HG03196 (cell line): ENCODE measurements at regions not wholly inside any gene's neighbourhood (a gene's known extent, or its start where the extent isn't known, plus 50 kb on each side); places are given as distances from the start of the nearest gene placed in this dataset.
A peak's percentile ranks its signal among the peaks of the same experiment; 100 is the strongest.

Experiments
- ATAC-seq: cut with Tn5 transposase; IDR thresholded peaks from one replicate; pipeline ENCODE4 v1.9.1; 2021; ENCODE audit not compliant: unreplicated experiment

DNA sequence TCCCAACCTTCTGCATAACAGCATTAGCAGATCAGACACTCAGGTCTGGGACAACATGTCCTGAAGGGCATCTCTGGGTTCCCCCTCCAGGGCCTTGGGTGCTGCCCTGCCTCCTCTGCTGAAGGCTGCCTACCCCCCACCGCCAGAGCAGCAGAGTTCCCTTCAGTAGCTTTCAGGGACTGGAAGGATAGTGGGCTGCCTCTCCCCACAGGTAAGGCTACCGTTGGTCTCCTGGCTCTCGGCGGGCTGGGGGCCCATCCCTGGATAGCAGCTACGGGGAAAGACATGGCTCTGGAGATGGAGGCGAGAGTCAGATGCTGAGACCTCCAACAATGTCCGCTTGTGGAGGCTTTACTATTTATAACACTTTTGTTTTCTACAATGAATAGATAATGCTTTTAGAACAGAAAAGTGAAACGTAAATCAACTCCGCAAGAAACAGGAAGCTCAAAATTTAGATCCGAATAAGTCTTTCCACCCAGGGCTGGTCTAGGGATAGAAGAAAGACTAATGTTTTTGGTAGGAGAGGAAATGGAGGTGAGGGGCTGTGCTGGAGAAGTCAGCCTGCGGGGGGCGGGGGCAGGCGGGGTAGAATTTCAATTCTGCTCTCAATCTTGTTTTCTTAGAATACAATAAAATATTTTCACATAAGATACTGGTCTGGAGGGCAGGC, 58.4 kb downstream of the ARL4C start:
- ATAC-seq: no peak

DNA sequence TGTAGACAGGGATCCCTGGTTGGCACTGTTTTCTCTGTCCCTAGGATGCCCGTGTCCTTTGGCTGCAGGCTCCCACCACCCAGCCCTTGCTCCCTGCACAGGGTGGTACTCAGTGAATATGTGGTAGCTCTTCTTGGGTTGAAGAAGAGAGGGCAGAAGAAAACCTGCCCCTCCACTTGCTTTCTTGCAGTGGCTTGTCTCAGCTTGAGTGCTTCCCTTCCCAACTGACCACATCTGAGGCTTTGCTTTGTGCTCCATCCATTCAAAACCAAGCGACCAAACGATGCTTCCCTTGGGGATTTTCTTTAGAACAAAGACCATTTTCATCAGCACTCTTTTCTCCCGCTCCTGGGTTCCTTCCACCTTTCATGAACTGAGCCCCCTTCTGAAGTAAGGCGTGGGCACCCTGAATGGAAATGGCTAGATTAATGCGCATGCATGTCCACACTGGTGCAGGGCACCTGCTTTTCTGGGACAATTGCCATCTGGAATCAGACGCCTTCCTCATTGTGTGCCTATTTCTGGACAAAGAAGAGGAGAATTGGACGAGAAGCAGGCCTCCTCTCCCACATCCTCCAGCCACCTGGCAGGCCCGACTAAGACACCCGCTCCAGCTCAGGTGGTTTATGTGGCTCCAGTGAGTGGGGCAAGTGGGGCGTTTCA, 59.1 kb downstream of the ARL4C start:
- ATAC-seq: no peak

DNA sequence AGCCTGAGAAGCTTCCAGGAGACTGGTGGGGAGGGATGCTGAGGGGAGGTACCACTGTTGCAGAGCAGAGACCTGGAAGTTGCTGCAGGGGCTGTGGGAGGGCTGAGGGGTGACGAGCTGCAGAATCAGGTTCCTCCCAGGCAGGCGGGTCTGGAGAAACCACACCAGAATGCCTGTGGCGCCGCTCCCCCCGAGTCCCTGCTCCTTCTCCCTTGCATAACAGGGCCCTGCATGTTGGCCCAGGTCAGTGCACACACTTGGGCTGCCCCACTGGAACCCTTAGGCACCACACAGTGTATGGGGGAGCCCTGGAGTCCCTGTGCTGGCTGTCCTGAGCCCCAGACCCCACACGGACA, 60.4 kb downstream of the ARL4C start:
- no peak for ATAC-seq

DNA sequence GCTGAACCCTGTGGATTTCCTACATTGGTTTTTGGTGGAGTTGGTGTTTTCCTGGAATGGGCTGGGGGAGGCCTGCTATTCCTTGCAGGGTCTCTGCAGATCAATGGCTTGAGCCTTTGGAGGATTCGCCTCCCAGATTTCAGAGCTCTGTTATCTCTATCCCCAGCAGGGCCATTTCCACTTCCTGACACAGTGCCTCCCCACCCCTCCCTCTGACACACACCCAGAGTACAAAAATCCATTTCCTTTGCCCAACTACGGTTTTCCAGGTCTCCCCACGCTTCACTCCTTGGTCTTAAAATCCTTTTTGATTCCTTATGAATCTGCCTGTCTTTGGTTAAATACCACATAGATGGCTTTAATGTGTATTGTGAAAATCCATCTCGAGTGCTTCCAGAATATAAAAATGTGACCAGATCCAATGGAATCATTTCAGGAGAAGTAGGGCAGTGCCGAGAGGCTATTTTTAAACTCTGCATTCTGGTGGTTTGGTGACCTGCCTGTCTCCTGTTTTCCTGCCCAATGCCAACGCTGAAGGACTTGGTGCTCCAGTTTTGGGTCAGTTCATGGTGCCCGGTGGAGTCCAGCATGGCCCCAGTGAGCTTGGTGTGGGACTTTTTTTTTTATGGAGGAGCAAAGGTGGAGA, 60.9 kb downstream of the ARL4C start:
- ATAC-seq: no peak

DNA sequence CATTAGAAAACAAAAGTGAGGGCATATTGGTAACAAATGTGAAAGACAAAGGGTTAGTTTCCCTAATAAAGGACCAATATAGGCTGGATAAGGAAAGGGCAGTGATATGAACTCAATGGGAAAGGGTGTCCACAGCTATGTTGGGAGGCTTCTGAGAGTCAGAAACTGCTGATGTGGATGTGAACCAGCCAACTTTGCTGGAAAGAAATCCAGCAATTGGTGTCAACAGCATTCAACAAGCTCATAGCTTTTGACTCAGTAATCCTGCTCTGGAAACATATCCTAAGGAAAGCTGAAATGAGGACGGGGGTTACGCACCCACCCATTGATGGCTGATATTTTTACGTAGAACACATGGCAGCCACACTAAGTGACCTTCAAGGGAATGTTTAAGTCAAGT, 63.7 kb downstream of the ARL4C start:
- ATAC-seq: no peak

DNA sequence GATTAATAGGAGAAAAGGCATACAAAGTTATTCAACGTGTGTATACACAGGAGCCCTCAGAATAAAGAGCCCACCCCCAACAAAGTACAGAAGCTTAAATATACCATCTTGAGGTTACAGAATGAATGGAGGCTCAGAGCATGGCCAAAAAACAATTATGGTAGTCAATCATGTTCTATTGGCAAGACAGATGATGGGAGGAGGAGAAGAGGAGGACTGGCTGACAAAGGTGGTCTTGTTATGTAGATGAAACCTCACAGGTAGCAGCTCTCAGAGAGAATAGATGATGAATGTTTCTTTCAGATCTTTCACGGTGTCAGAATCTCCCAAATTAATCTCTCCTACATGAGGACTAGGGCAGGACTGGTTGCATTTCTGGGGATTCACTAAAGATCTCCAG, 66.0 kb downstream of the ARL4C start:
- no peak for ATAC-seq

DNA sequence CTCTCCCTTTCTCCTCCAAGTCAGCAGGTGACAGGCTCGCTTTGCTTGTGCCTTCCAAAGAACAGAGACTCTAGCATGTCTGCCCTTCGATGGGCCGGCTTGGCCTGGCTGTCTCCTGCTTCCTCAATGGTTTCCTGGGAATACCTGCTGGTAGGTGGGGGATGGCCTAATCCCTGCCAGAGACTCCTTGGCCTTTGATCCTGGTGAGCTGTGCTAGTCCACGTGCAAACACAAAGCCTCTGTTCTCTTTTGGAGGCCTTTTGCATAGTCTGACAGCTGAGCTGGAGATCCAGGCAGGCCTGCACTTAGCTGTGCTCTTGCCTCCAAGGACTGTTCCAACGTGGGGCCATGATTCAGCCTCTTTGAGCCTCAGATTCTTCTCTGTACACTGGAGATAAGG, 67.6 kb downstream of the ARL4C start:
- ATAC-seq: no peak

DNA sequence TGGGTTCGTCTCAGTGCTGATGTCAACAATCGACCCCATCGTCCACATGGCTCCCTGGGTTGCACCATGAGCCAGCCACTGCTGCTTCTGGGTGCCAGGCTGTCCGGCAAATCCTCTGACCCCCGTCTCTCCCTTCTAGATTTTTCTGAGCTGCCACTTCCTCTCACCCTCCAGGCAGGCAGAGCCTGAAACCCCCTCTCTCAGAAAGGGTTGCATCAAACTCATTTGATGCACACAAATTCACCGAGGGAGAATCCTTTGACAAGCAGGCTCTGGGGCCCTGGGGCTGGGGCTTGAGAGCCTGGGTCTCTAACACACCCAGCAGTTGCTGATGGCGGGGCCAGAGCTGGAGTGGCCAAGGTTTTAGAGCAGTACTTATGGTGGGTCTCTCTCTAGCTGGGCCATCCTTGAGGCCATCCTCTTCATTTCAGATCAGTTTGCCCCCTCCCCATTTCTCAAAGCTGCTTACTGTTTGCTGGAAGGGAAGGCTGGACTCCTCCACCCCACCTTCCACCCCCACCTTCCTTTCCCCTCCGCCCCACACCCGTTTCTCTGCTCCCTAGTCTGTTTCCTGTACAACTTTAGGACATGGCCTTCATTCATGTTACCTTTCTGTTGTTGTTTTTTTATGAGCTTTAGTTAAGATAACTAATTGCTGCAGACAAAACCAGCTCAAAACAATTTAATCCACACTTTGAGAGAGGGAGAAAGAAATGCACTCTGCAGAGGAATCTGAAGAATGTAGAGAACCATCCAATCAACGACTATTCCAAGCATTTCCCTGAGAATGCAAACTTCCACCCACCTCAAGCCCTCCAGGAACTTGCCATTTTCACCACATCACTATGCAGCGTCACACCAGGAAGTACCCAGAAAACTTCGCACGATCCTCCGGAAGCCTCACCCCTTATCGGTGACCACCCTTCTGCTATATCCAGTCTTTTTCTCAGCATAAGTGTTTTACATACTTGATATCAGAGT, 69.5 kb downstream of the ARL4C start:
- ATAC-seq: no peak

DNA sequence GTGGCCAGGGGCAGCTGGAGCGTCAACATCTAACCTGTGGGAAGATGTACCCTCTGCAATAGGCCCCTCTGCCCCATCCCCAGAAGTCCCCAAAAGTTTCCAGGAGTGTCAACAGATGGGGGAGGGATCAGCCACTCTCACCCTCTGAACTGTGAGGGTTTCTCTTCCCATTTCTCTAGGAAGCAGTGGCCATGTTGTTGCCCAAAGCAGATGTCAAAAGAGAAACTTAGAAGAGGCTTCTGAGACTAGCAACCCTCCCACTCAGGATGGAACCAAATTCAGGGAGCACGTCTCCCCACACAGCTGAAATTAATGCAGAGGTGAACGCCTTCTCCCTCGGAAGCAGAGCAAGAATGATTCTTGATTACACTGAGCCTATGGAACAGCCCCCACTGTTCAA, 70.3 kb downstream of the ARL4C start:
- peak; percentile 21 for ATAC-seq

DNA sequence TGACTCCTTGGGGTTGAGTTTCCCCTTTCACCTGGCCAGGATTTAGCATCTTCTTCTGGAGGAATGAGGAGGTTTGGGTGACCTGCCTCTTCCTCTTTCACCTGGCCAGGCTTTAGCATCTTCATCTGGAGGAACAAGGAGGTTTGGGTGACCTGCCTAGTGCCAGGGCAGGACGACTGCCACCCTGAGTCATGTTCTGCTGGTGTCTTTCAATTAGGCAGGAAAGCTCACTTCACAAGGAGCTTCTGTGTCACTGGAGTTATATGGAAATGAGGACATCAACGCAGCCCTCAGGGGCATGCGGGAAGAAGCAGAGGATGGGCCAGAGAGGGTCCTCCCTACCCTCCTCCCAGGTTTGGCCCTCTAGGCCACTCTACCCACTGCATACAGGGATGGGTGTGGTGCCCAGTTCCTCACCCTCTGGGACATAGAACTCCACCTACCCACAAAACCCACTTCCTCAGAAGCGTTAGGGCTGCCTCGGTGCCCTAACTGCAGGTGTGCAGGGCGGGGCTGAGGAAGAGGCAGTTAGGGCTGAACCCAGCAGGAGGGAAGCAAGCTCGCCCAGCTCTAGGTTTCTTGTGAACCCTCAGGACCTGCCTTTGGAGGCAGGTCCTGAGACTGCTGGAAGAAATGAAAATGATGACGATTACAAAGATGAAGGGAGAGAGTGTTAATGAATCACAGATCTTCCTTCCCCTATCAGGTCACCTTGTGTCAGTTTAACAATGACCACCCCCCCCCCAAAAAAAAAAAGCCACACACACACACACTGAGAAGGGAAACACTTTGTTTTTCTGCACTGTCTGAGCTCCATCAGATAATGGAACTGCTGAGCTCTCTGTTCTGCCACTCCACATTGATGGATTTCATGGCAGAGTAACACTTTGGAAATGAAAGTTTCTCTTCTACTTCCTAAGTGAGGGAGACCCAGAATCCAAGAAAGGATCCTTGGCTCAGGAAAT, 71.0 kb downstream of the ARL4C start:
- ATAC-seq: peak; percentile 88

DNA sequence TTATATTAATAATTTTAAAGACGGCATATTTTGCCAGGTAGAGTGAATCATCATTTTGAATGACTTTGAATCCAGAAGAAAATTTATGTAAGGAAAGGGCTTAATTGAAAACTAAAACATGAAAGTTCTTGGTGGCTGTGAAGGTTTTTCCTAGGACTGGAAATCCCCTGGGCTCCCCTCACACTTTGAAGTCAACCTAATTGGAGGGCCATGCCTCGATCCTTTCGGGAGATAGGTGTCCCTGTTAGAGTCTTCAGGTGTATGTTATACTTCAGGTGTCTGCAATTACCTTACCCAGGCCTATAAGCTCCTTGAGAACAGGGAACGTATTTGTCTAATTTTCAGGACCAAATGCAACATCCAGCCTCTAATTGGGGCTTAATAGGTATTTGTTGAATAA, 73.0 kb downstream of the ARL4C start:
- no peak for ATAC-seq

DNA sequence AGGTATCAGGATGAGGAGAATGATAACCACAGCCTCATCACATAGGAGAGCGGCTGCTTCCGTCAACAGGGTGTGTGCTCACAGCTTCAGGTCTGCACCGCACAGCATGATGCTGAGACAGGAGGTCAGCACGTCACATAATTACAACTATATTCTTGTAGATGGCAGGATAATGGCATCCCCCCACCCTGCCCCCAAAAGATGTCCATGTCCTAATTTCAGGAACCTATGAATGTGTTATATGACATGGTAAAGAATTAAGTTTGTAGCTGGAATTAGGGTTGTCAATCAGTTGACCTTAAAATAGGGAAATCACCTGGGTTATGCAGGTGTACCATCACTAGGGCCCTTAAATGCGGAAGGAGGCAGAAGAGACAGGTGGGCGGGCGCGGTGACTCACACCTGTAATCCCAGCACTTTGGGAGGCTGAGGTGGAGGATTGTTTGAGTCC, 73.9 kb downstream of the ARL4C start:
- no peak for ATAC-seq

DNA sequence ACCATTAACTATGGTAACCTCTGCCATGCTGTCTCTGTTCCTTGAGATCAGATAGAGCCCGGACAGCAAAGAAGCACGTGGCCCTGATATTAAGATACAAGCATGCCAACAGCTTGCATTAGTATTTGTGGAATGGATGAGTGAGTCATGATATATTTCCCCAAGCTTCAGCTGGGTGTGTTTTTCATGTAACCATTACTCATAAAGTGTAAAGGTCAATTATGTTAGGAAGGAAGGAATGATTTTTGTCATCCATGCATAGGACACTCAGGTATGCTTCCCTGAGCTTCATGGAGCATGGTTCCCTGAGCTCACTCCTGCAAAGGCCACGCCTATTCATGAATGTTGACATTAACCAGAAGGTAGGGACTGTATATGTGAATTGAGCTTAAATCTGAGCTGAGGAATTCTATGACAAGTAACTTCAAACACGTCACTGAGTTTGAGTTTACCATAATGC, 74.6 kb downstream of the ARL4C start:
- no peak for ATAC-seq

DNA sequence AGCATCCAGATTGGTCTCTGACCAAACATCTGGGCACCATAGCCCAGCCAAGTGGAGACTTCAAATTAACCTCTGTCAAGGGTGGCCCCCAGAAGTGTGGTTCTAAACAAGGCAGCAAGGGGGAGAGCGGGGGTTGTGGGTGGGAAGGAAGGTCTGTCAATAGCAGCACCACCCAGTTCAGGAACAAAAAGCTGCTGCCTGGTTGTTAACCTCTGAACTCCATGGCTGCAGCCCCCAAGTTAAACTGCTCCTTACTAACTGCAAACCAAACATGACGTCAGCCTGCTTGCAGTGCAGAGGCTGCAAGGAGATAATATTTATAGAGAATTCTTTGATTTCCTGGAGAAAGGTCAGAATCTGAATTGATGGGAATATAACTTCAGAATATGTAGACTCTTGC, 76.5 kb downstream of the ARL4C start:
- no peak for ATAC-seq

DNA sequence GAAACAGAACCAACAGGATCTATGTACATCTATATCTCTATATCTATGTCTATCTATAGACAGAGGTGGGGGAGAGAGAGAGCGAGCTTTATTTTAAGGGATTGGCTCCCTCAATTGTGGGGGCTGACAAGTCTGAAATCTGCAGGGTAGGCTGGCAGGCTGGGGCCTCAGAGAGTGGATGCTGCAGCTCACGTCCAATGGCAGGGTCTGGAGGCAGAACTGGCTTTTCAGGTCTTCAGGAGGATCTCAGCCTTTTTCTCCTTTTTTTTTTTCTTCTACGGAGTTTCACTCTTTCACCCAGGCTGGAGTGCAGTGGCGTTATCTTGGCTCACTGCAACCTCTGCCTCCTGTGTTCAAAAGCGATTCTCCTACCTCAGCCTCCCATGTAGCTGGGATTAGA, 77.2 kb downstream of the ARL4C start:
- ATAC-seq: no peak

DNA sequence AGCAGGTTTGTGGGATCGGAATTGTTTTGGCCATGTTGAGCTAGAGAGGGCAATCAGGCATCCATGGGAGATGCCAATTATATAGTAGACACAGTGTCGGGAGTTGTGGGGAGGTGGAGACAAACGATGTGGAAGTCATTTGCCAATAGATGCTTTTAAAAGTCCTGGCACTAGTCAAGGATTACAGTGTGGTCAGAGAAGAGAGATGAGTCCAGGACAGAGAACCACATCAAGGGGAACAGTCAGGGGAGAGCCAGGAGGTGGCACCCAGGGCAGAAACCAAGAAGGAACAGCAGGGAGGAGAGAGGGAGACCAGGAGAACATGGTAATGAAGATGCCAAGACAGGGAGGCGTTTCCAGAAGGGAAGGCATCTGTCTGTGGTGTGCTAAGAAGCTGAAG, 81.2 kb downstream of the ARL4C start:
- ATAC-seq: no peak

DNA sequence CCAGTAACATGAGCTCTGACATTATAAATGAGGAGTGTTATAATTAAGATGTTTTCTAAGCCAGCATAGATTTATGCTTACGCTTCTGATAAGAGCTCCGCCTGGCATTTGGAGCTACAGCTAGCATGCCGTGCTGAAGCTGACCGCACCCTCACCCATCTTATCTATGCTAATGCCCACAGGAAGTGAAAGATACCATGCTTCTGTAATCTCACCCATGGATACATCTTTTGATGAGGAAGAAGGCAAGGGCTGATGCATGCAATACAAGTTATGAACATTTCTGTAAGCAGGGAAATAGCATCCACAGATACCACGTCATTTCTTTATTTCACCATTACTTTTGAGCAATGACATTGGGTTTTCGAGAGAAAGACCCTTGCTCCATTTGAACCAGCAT, 82.3 kb downstream of the ARL4C start:
- ATAC-seq: no peak

DNA sequence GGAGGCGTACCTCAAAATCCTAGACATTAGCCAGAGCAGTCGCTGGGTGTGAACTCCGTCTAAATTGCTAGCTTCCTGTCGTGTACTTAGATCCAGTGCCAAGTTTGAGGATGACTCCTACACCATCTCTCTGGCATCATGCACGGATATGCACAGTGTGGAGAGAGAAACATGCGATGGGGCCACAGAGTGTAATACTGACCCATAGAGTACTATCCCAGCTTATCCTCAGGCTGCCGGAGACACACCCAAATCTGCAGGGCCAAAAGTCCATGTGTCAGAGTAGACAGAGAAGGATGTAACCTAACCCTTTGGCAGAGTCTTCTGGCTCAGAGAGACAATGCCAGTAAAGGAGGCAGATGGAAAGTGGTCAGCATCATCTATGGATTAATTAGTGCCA, 84.2 kb downstream of the ARL4C start:
- ATAC-seq: no peak

DNA sequence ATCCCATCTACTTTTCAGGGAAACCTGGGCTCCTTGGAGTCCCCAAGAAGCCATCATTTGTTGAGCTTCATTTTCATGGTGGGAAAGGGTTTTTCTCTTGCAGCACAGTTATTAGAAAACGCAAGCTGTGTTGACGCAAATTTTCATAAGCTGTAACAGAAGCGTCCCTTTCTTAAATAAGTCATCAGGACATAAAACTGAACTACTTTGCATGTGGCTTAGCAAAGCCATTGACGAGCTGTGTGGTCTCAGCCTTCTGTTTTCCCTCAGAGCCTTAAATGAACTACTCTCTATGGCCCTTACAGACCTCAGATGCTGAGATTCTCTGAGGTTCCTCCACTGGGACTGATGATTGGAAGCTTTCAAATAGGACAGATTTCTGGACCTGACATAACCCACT, 85.1 kb downstream of the ARL4C start:
- peak; percentile 83 for ATAC-seq

DNA sequence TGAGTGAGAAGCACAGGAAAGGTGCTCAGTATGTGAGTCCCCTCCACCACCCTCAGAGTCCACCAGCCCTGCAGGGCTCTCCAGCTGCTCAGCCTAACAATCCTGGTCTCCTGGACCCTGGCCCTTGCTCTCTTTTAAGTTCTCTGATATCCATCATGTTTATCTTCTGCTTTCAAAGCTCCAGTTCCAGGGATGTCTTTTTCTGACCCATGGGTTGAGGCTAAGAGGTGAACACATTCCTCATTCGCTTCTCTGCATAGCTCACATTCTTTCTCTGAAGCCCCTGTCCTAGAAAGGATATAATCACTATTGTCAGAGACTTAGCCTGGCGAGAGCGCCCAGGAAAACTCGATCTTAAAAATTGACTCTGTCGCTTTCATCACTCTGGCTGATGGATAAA, 86.4 kb downstream of the ARL4C start:
- ATAC-seq: no peak
